A204.1 (cell line): ENCODE measurements at regions not wholly inside any gene's neighbourhood (a gene's known extent, or its start where the extent isn't known, plus 50 kb on each side); places are given as distances from the start of the nearest gene placed in this dataset.

Experiments
- FAIRE-seq: peaks from 2 replicates; lab custom pipeline; 2012; peaks lifted over from hg19 to GRCh38; lab: Jason Lieb, UNC

GRCh38 chr2:18378020-18378653, 182.3 kb downstream of the RDH14 start:
- peak; percentile 58 for FAIRE-seq

GRCh38 chr2:18376936-18377335, 183.5 kb downstream of the RDH14 start:
- FAIRE-seq, result no peak

GRCh38 chr2:18373664-18374063, 186.8 kb downstream of the RDH14 start:
- no peak for FAIRE-seq

GRCh38 chr2:18373081-18373480, 187.4 kb downstream of the RDH14 start:
- FAIRE-seq, result no peak

GRCh38 chr2:18372641-18373040, 187.8 kb downstream of the RDH14 start:
- no peak for FAIRE-seq

GRCh38 chr2:18369760-18370159, 190.7 kb downstream of the RDH14 start:
- FAIRE-seq, result no peak

- no peak for FAIRE-seq
Measured at GRCh38 chr2:18368008-18368407, 192.4 kb downstream of the RDH14 start.

GRCh38 chr2:18365342-18365741, 195.1 kb downstream of the RDH14 start:
- FAIRE-seq, result no peak

- FAIRE-seq, result no peak
Measured at GRCh38 chr2:18363348-18363747, 197.1 kb downstream of the RDH14 start.

- no peak for FAIRE-seq
Measured at GRCh38 chr2:18362696-18363095, 197.8 kb downstream of the RDH14 start.

- no peak for FAIRE-seq
Measured at GRCh38 chr2:18357537-18357936, 202.9 kb downstream of the RDH14 start.

- FAIRE-seq, result no peak
Measured at GRCh38 chr2:18356676-18357075, 203.8 kb downstream of the RDH14 start.

GRCh38 chr2:18349421-18349820, 211.0 kb downstream of the RDH14 start:
- FAIRE-seq, result no peak

GRCh38 chr2:18346874-18347273, 213.6 kb downstream of the RDH14 start:
- FAIRE-seq, result no peak

GRCh38 chr2:18346344-18346743, 214.1 kb downstream of the RDH14 start:
- FAIRE-seq, result no peak

- FAIRE-seq, result no peak
Measured at GRCh38 chr2:18345848-18346247, 214.6 kb downstream of the RDH14 start.

GRCh38 chr2:18342901-18343300, 217.6 kb downstream of the RDH14 start:
- no peak for FAIRE-seq

GRCh38 chr2:18339326-18339725, 221.1 kb downstream of the RDH14 start:
- FAIRE-seq, result no peak

GRCh38 chr2:18336975-18337374, 223.5 kb downstream of the RDH14 start:
- FAIRE-seq, result no peak

- no peak for FAIRE-seq
Measured at GRCh38 chr2:18332477-18332876, 228.0 kb downstream of the RDH14 start.

- no peak for FAIRE-seq
Measured at GRCh38 chr2:18325118-18325517, 235.3 kb downstream of the RDH14 start.

GRCh38 chr2:18319987-18320386, 240.5 kb downstream of the RDH14 start:
- FAIRE-seq, result no peak

GRCh38 chr2:18317017-18317416, 243.4 kb downstream of the RDH14 start:
- FAIRE-seq, result no peak

GRCh38 chr2:18312818-18313217, 247.6 kb downstream of the RDH14 start:
- FAIRE-seq, result no peak
